H1 (cell line): ENCODE measurements at regions not wholly inside any gene's neighbourhood (a gene's known extent, or its start where the extent isn't known, plus 50 kb on each side); places are given as distances from the start of the nearest gene placed in this dataset.
"Not testable (repeated sequence)": the region's sequence is repeated elsewhere in the genome, so short reads cannot be mapped to it uniquely, and the experiment has no call there.

Experiments used
- BACH1 ChIP-seq: IDR thresholded peaks from 2 replicates; pipeline ENCODE4 v1.6.1; 2012; ENCODE audit warnings: low read length, improper control_type of control experiment
- CHD2 ChIP-seq: IDR thresholded peaks from 2 replicates; pipeline ENCODE4 v1.6.1; 2012; ENCODE audit warnings: low read length, improper control_type of control experiment
- CTCF ChIP-seq, 3 experiments: IDR thresholded peaks; 1 replicate in 2 of 3; 2 replicates in 1 of 3; pipeline versions ENCODE4 v1.5.1 to v1.6.1; 2011; ENCODE audit warnings: low read length in 3 of 3, mild to moderate bottlenecking in 3 of 3, inconsistent platforms in 2 of 3, low read depth in 1 of 3, moderate library complexity in 1 of 3; ENCODE audit not compliant: insufficient read depth in 1 of 3; ENCODE audit errors: control extremely low read depth in 1 of 3
- EGR1 ChIP-seq: IDR thresholded peaks from 2 replicates; pipeline ENCODE4 v1.6.1; 2011; ENCODE audit warnings: low read depth, low read length, borderline replicate concordance
- EZH2 ChIP-seq: fragments of 200-600 bp; sonication (generic); IDR thresholded peaks from 2 replicates; pipeline ENCODE4 v1.7.1; 2012; ENCODE audit warnings: low read depth, mild to moderate bottlenecking, moderate library complexity, low read length, inconsistent platforms; ENCODE audit not compliant: severe bottlenecking
- GABPA ChIP-seq: IDR thresholded peaks from 2 replicates; pipeline ENCODE4 v1.6.1; 2011; ENCODE audit warnings: mild to moderate bottlenecking, low read length, moderate library complexity, borderline replicate concordance; ENCODE audit not compliant: insufficient read depth
- KDM1A ChIP-seq: fragments of 200-600, 300-600 bp; sonication (generic); IDR thresholded peaks from 2 replicates; pipeline ENCODE4 v1.7.1; 2016; ENCODE audit warnings: mild to moderate bottlenecking, low read length, borderline replicate concordance
- MAX ChIP-seq: IDR thresholded peaks from 2 replicates; pipeline ENCODE4 v1.6.1; 2012; ENCODE audit warnings: inconsistent platforms
- RAD21 ChIP-seq, 2 experiments: IDR thresholded peaks in 1 of 2; conservative IDR thresholded peaks in 1 of 2; 2 replicates each; pipeline ENCODE4 v1.6.1; 2011; ENCODE audit warnings: low read depth in 2 of 2, low read length in 2 of 2, improper control_type of control experiment in 1 of 2, inconsistent platforms in 1 of 2, mild to moderate bottlenecking in 1 of 2, moderate library complexity in 1 of 2
- RBBP5 ChIP-seq: IDR thresholded peaks from 2 replicates; pipeline ENCODE4 v1.7.1; 2012; ENCODE audit warnings: low read depth, mild to moderate bottlenecking, inconsistent platforms, low read length, moderate library complexity, borderline replicate concordance
- TEAD4 ChIP-seq: IDR thresholded peaks from 2 replicates; pipeline ENCODE4 v1.6.1; 2012; ENCODE audit warnings: low read depth, low read length, inconsistent platforms, mixed read lengths

GRCh38 chr2:110371633-110372032 is 101.0 kb downstream of the LIMS4 start:
- TF ChIP-seq CTCF (IDR thresholded peaks at IDR 0.05; ENCODE audit: control extremely low read depth in 1 of 3, insufficient read depth in 1 of 3, low read depth in 1 of 3, low read length in 3 of 3); CHD2; KDM1A; MAX; EZH2; TEAD4; RAD21 (IDR thresholded peaks at IDR 0.05 in 1 of 2, conservative IDR thresholded peaks at IDR 0.05 in 1 of 2; ENCODE audit: low read depth in 2 of 2, low read length in 2 of 2); EGR1; GABPA; RBBP5; BACH1: not testable (repeated sequence)
